Astrocyte (in vitro differentiated cells and primary cell): ENCODE measurements at regions not wholly inside any gene's neighbourhood (a gene's known extent, or its start where the extent isn't known, plus 50 kb on each side); places are given as distances from the start of the nearest gene placed in this dataset.
"Not testable (repeated sequence)": the region's sequence is repeated elsewhere in the genome, so short reads cannot be mapped to it uniquely, and the experiment has no call there.

Source experiments
- CTCF ChIP-seq: IDR thresholded peaks from 2 replicates; pipeline ENCODE4 v1.5.1; 2011; ENCODE audit warnings: low read depth, mild to moderate bottlenecking, inconsistent platforms, low read length, moderate library complexity; ENCODE audit not compliant: insufficient read depth
- EZH2 ChIP-seq: IDR thresholded peaks from 2 replicates; pipeline ENCODE4 v1.6.1; 2012; ENCODE audit warnings: mild to moderate bottlenecking, low read length, inconsistent platforms; ENCODE audit not compliant: insufficient read depth

- not testable (repeated sequence) for TF ChIP-seq CTCF, EZH2
These were observed 55.1 kb upstream of the AGAP9 start for GRCh38 chr10:47578547-47578946.
